Femur (tissue), 1 donor: ENCODE measurements at regions not wholly inside any gene's neighbourhood (a gene's known extent, or its start where the extent isn't known, plus 50 kb on each side); places are given as distances from the start of the nearest gene placed in this dataset.

Experiments
- DNase-seq: peaks from one replicate; pipeline ENCODE4 v3.0.0-alpha.2; 2017

DNA sequence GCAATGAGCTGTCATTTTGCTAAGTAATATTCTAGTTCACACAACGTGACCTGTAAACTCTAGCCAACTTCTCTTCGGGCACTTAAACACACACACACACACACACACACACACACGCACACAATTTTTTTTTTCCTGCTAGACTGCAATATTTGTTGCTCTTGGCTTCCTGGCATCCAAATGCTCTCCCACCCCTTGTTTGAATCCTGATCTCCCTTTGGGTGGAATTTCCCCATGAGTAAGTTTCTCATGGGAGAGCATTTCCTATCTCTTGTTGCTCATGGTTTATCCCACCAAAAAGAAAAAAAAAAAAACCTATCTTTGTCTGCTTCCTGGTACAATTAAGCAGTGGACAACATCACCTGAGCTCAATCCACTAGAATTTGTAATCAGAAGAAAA lies 54.7 kb upstream of the TSLP start:
- DNase-seq: no peak

GRCh38 chr5:111017731-111018130 lies 53.8 kb upstream of the TSLP start:
- no peak for DNase-seq
